ENCODE measurements at regions not wholly inside any gene's neighbourhood (a gene's known extent, or its start where the extent isn't known, plus 50 kb on each side); places are given as distances from the start of the nearest gene placed in this dataset.

GRCh38 chr18:42340423-42341009 is 385.5 kb downstream of the PIK3C3 start:
- no peak overlapping the region for H3K4me3 ChIP-seq (ENCODE audit: low read depth, low read length)
- no peak for DNase-seq (ENCODE audit: low read depth)
- TF ChIP-seq, protein P1, sequence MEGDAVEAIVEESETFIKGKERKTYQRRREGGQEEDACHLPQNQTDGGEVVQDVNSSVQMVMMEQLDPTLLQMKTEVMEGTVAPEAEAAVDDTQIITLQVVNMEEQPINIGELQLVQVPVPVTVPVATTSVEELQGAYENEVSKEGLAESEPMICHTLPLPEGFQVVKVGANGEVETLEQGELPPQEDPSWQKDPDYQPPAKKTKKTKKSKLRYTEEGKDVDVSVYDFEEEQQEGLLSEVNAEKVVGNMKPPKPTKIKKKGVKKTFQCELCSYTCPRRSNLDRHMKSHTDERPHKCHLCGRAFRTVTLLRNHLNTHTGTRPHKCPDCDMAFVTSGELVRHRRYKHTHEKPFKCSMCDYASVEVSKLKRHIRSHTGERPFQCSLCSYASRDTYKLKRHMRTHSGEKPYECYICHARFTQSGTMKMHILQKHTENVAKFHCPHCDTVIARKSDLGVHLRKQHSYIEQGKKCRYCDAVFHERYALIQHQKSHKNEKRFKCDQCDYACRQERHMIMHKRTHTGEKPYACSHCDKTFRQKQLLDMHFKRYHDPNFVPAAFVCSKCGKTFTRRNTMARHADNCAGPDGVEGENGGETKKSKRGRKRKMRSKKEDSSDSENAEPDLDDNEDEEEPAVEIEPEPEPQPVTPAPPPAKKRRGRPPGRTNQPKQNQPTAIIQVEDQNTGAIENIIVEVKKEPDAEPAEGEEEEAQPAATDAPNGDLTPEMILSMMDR (IDR thresholded peaks at IDR 0.05; ENCODE audit: insufficient read depth, low read depth, low read length, missing control alignments), result no peak

DNA sequence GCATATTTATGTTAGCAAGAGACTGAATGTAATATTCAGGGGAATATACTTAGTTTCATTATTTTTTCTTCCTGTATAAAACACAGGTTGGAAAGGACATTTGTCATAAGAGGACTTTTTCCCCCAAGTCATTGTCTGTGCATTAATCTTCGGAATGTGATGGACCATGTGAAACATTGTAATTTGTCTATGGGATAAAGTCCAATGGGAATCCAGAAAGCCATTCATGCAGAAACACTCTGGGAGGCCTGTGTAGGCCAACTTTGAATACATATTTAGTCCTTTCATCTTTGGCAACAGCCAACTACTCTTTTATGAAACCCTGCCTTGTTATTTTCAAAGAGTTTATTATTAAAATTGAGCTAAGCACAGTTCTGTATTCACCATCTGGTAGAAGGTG is 386.4 kb downstream of the PIK3C3 start:
- DNase-seq (ENCODE audit: low read depth), result no peak
- TF ChIP-seq, protein P1 (IDR thresholded peaks at IDR 0.05; ENCODE audit: insufficient read depth, low read depth, low read length, missing control alignments), result no peak

GRCh38 chr18:42348722-42349121 is 393.7 kb downstream of the PIK3C3 start:
- H3K4me3 ChIP-seq (ENCODE audit: low read depth, low read length), result no peak overlapping the region
- no peak for DNase-seq (ENCODE audit: low read depth)
- TF ChIP-seq, protein P1 (IDR thresholded peaks at IDR 0.05; ENCODE audit: insufficient read depth, low read depth, low read length, missing control alignments), result no peak

More for the DNA sequence above, 386.4 kb downstream of the PIK3C3 start:
- no peak overlapping the region for H3K4me3 ChIP-seq (ENCODE audit: low read depth, low read length)

GRCh38 chr18:42351455-42351854 is 396.4 kb downstream of the PIK3C3 start:
- H3K4me3 ChIP-seq (ENCODE audit: low read depth, low read length), result no peak overlapping the region
- TF ChIP-seq, protein P1 (IDR thresholded peaks at IDR 0.05; ENCODE audit: insufficient read depth, low read depth, low read length, missing control alignments), result no peak
- no peak for DNase-seq (ENCODE audit: low read depth)

GRCh38 chr18:42360716-42361115 is 405.7 kb downstream of the PIK3C3 start:
- DNase-seq (ENCODE audit: low read depth), result no peak
- TF ChIP-seq, protein P1 (IDR thresholded peaks at IDR 0.05; ENCODE audit: insufficient read depth, low read depth, low read length, missing control alignments), result no peak
- no peak overlapping the region for H3K4me3 ChIP-seq (ENCODE audit: low read depth, low read length)

DNA sequence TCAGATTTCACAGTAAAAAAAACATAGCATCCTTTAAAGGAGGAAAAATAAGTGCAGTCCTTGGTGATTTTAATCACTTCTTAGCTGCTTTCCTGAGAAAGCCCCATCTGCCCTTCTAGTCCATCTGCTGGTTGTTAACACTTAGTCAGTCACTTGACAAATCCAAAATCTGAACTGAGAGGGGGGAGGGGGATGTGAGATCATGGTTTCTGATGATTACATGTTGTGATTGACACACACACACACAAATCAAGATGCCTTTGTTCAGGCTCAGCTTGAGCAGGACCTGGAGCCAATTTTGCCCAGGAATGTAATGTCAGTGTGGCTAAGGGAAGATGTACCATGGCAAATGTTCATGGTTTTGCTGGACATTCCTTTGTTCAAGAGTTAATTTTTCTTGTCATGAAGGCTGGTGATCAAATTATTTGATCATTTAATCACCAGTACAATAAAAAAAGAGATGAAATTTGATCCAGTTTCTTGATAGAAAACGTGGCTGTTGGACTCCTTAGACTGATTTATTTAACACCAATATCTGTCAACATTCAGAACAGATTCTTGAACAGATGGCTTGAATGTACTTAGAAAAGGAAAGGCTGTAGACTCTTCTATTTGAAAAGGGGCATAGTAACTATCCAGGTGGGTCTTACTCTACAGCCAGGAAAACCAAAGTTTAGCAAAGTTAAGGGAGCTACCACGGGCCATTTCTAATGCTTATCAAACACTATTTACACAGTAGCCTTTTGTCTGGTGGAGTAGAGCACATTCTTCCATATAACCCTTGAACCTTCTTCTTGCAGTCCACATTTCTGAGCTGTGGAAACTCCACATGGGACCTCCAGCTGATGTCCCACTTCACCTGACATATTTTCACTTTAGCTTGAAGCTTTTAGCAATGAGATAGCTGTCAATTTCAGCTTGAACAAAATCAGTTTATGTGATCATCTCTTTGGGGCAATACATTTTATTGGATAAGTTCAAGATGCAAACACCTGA is 408.7 kb downstream of the PIK3C3 start:
- no peak overlapping the region for H3K4me3 ChIP-seq (ENCODE audit: low read depth, low read length)
- TF ChIP-seq, protein P1 (IDR thresholded peaks at IDR 0.05; ENCODE audit: insufficient read depth, low read depth, low read length, missing control alignments), result no peak
- no peak for DNase-seq (ENCODE audit: low read depth)
